T-helper 1 cell (primary cell): ENCODE measurements at regions not wholly inside any gene's neighbourhood (a gene's known extent, or its start where the extent isn't known, plus 50 kb on each side); places are given as distances from the start of the nearest gene placed in this dataset.
A peak's percentile ranks its signal among the peaks of the same experiment; 100 is the strongest.

Source experiments
- DNase-seq, 5 donors: peaks; one replicate each; pipeline ENCODE4 v3.0.0-alpha.2; 2012 to 2020

GRCh38 chr20:24098886-24099285 is 110.3 kb upstream of the GGTLC1 start:
- no peak for DNase-seq

GRCh38 chr20:24097506-24098245 is 109.1 kb upstream of the GGTLC1 start:
- no peak for DNase-seq

GRCh38 chr20:24096864-24097450 is 108.4 kb upstream of the GGTLC1 start:
- no peak for DNase-seq

- no peak for DNase-seq
Observed at GRCh38 chr20:24096264-24096663, 107.7 kb upstream of the GGTLC1 start.

- no peak for DNase-seq
Observed at GRCh38 chr20:24095756-24096155, 107.2 kb upstream of the GGTLC1 start.

- no peak for DNase-seq
Observed at GRCh38 chr20:24095303-24095702, 106.7 kb upstream of the GGTLC1 start.

GRCh38 chr20:24089576-24089975 is 101.0 kb upstream of the GGTLC1 start:
- DNase-seq, result no peak

- DNase-seq, result no peak
Observed at GRCh38 chr20:24086121-24086520, 97.5 kb upstream of the GGTLC1 start.

GRCh38 chr20:24084281-24084680 is 95.7 kb upstream of the GGTLC1 start:
- no peak for DNase-seq

GRCh38 chr20:24081077-24081476 is 92.5 kb upstream of the GGTLC1 start:
- no peak for DNase-seq

GRCh38 chr20:24079661-24080412 is 91.3 kb upstream of the GGTLC1 start:
- no peak for DNase-seq

- no peak for DNase-seq
Observed at GRCh38 chr20:24077145-24077544, 88.6 kb upstream of the GGTLC1 start.

- no peak for DNase-seq
Observed at GRCh38 chr20:24070679-24071078, 82.1 kb upstream of the GGTLC1 start.

- peak in 2 of 5 donors; percentile 8 to 12 for DNase-seq
Observed at GRCh38 chr20:24066076-24066700, 77.6 kb upstream of the GGTLC1 start.

GRCh38 chr20:24064915-24065314 is 76.3 kb upstream of the GGTLC1 start:
- DNase-seq, result no peak

- DNase-seq, result no peak
Observed at GRCh38 chr20:24064092-24064491, 75.5 kb upstream of the GGTLC1 start.

GRCh38 chr20:24063100-24063499 is 74.5 kb upstream of the GGTLC1 start:
- no peak for DNase-seq

- no peak for DNase-seq
Observed at GRCh38 chr20:24060851-24061590, 72.4 kb upstream of the GGTLC1 start.

GRCh38 chr20:24059174-24059573 is 70.6 kb upstream of the GGTLC1 start:
- no peak for DNase-seq

GRCh38 chr20:24056491-24056890 is 67.9 kb upstream of the GGTLC1 start:
- no peak for DNase-seq

- DNase-seq, result no peak
Observed at GRCh38 chr20:24052599-24053275, 64.2 kb upstream of the GGTLC1 start.

GRCh38 chr20:24051160-24051559 is 62.6 kb upstream of the GGTLC1 start:
- peak in 1 of 5 donors; percentile 8 for DNase-seq
